Body of pancreas (tissue), 4 donors: ENCODE measurements at regions not wholly inside any gene's neighbourhood (a gene's known extent, or its start where the extent isn't known, plus 50 kb on each side); places are given as distances from the start of the nearest gene placed in this dataset.

Experiments used
- CTCF ChIP-seq, 7 experiments: fragments of 450-650 bp in 4 of 7; fragments of 200-600 bp in 3 of 7; sonication (generic) in 3 of 7; IDR thresholded peaks; one replicate each; pipeline ENCODE4 v1.5.1; 2016 to 2019; ENCODE audit warnings: antibody characterized with exemption in 7 of 7
- POLR2A ChIP-seq, 3 donors: fragments of 450-650 bp; IDR thresholded peaks; one replicate each; pipeline ENCODE4 v1.6.1; 2016; ENCODE audit warnings: antibody characterized with exemption in 3 of 3, mild to moderate bottlenecking in 2 of 3

DNA sequence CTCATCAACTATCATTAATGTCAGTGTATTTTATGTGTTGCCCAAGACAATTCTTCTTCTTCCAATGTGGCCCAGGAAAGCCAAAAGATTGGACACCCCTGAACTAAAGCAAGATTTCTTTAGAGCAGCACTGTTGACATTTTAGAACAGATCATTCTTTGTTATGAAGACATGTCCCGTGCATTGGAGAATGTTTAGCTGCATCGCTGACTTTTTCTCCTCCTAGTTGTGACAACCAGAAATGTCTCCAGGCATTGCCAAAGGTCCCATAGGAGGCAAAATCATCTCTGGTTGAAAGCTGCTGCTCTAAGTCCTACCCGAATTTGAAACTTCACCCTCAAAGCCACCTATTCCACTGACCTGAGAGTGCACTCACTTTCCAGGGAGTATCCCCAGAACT lies 62.7 kb upstream of the IRX6 start:
- no peak for TF ChIP-seq POLR2A (IDR thresholded peaks at IDR 0.05)
- no peak for TF ChIP-seq CTCF (IDR thresholded peaks at IDR 0.05)
